B cell (primary cell): ENCODE measurements at regions not wholly inside any gene's neighbourhood (a gene's known extent, or its start where the extent isn't known, plus 50 kb on each side); places are given as distances from the start of the nearest gene placed in this dataset.

Source experiments
- ATAC-seq: fragments of 200-7000 bp; cut with Tn5 transposase; one replicate; pipeline ENCODE4 v1.10.0; 2021; ENCODE audit warnings: low read depth, mild to moderate bottlenecking, moderate number of reproducible peaks, moderate library complexity
- CTCF ChIA-PET: fragments of 350-600 bp; sonication (Branson Sonifier 250); formaldehyde crosslinking; loops from one replicate; lab custom pipeline; 2021; ENCODE audit warnings: antibody characterized with exemption, inconsistent platforms; lab: Charles Lee
- POLR2A ChIA-PET: fragments of 350-600 bp; sonication (Branson Sonifier 250); formaldehyde crosslinking; loops from one replicate; lab custom pipeline; 2021; ENCODE audit warnings: antibody characterized with exemption; lab: Charles Lee
- DNase-seq: peaks from one replicate; pipeline ENCODE4 v3.0.0; 2013
- H2AFZ ChIP-seq: 2 replicates; pipeline ENCODE4 v1.6.1; 2012; ENCODE audit warnings: mild to moderate bottlenecking, low read depth, low read length; ENCODE audit not compliant: insufficient read depth, poor library complexity, severe bottlenecking
- H3K27ac ChIP-seq, 2 donors: 1 replicate in 1 of 2; 2 replicates in 1 of 2; pipeline ENCODE4 v1.5.1; 2012 to 2013; ENCODE audit warnings: low read length in 2 of 2, mild to moderate bottlenecking in 2 of 2, moderate library complexity in 1 of 2
- H3K27me3 ChIP-seq, 4 experiments: fragments of 200-600 bp in 1 of 4; sonication (generic) in 1 of 4; replicated peaks in 1 of 4; 1 replicate in 2 of 4; 2 replicates in 2 of 4; pipeline versions ENCODE4 v1.6.1 to v1.7.0; 2013 to 2016; ENCODE audit warnings: low read length in 3 of 4, mild to moderate bottlenecking in 2 of 4, mixed read lengths in 1 of 4, moderate library complexity in 1 of 4; ENCODE audit not compliant: insufficient read depth in 4 of 4, control insufficient read depth in 3 of 4; ENCODE audit errors: control extremely low read depth in 1 of 4
- H3K36me3 ChIP-seq, 2 experiments: replicated peaks in 1 of 2; 1 replicate in 1 of 2; 2 replicates in 1 of 2; pipeline versions ENCODE4 v1.6.1 to v1.7.1; 2013; ENCODE audit warnings: low read length in 1 of 2; ENCODE audit not compliant: insufficient read depth in 2 of 2, control insufficient read depth in 1 of 2; ENCODE audit errors: control extremely low read depth in 1 of 2, extremely low read depth in 1 of 2
- H3K4me1 ChIP-seq, 2 donors: fragments of 200-600 bp in 1 of 2; sonication (generic) in 1 of 2; 1 replicate in 1 of 2; 2 replicates in 1 of 2; pipeline versions ENCODE4 v1.5.1 to v1.6.1; 2013 to 2017; ENCODE audit warnings: low read length in 2 of 2; ENCODE audit not compliant: control insufficient read depth in 2 of 2, insufficient read depth in 2 of 2
- H3K4me2 ChIP-seq: replicated peaks from 2 replicates; pipeline ENCODE3; 2012; ENCODE audit warnings: mild to moderate bottlenecking, low read depth, low read length; ENCODE audit not compliant: poor library complexity, severe bottlenecking
- H3K4me3 ChIP-seq, 5 experiments: fragments of 200-600 bp in 1 of 5; sonication (generic) in 1 of 5; 1 replicate in 3 of 5; 2 replicates in 2 of 5; pipeline versions ENCODE4 v1.5.1 to v1.7.0; 2011 to 2016; ENCODE audit warnings: low read length in 4 of 5, mild to moderate bottlenecking in 4 of 5, low read depth in 2 of 5, control low read depth in 1 of 5, moderate library complexity in 1 of 5; ENCODE audit not compliant: insufficient read depth in 1 of 5; ENCODE audit errors: control extremely low read depth in 1 of 5, extremely low read depth in 1 of 5
- H3K79me2 ChIP-seq: fragments of 200-600 bp; sonication (generic); one replicate; pipeline ENCODE4 v1.6.0; 2016; ENCODE audit warnings: low read length; ENCODE audit not compliant: control insufficient read depth, insufficient read depth
- H3K9ac ChIP-seq: fragments of 200-600 bp; sonication (generic); 2 replicates; pipeline ENCODE4 v1.6.1; 2017; ENCODE audit warnings: mild to moderate bottlenecking, low read length, moderate library complexity
- H3K9me3 ChIP-seq, 3 donors: one replicate each; pipeline versions ENCODE4 v1.6.1 to v1.7.1; 2013; ENCODE audit warnings: low read length in 2 of 3; ENCODE audit not compliant: control insufficient read depth in 2 of 3, insufficient read depth in 1 of 3; ENCODE audit errors: control extremely low read depth in 1 of 3
- H4K20me1 ChIP-seq: 2 replicates; pipeline ENCODE4 v1.6.0; 2012; ENCODE audit warnings: mild to moderate bottlenecking, low read length; ENCODE audit not compliant: insufficient read depth, control insufficient read depth, poor library complexity, severe bottlenecking
- H3K27ac Mint-ChIP-seq: one replicate; pipeline ENCODE4 v1.8.0; 2021; ENCODE audit warnings: mixed read lengths
- H3K27me3 Mint-ChIP-seq: one replicate; pipeline ENCODE4 v1.8.0; 2021; ENCODE audit warnings: mixed read lengths
- H3K4me1 Mint-ChIP-seq: one replicate; pipeline ENCODE4 v1.8.0; 2021; ENCODE audit warnings: mixed read lengths
- H3K4me3 Mint-ChIP-seq: one replicate; pipeline ENCODE4 v1.8.0; 2021; ENCODE audit warnings: mixed read lengths
- H3K9me3 Mint-ChIP-seq: one replicate; pipeline ENCODE4 v1.8.0; 2022; ENCODE audit warnings: mixed read lengths; ENCODE audit not compliant: insufficient read depth
- CTCF ChIP-seq: fragments of 200-600 bp; IDR thresholded peaks from one replicate; pipeline ENCODE4 v1.8.0; 2022; ENCODE audit warnings: antibody characterized with exemption, mild to moderate bottlenecking
- EZH2 ChIP-seq: IDR thresholded peaks from 2 replicates; pipeline ENCODE4 v1.6.1; 2012; ENCODE audit warnings: borderline replicate concordance, low read depth, mild to moderate bottlenecking, moderate library complexity, low read length; ENCODE audit not compliant: insufficient read depth, poor library complexity, severe bottlenecking
- WGBS: methylation state at CpG from one replicate; pipeline ENCODE4 v1.1.5; 2013; ENCODE audit warnings: missing lambda C conversion rate; ENCODE audit not compliant: insufficient coverage; 5-methylcytosine and 5-hydroxymethylcytosine counted together
- intact Hi-C: fragments of 100-400 bp; cut with micrococcal nuclease; formaldehyde crosslinking; loops from one replicate; pipeline ENCODE4 v1.10.0; 2022

GRCh38 chr14:86780876-86781510 is 1212.0 kb downstream of the GALC start:
- no peaks in the 10 kb centered on the region for H3K27me3 ChIP-seq
- H3K9ac ChIP-seq = no peak overlapping the region
- H3K4me3 Mint-ChIP-seq = no peak overlapping the region
- peaks cover 0 to 2% (median 0%) of the 10 kb centered on the region in 3 donors for H3K9me3 ChIP-seq
- CTCF ChIA-PET = no interaction called here
- H3K36me3 ChIP-seq = no peaks in the 10 kb centered on the region
- no peak for ATAC-seq
- H3K27me3 Mint-ChIP-seq = no peaks in the 10 kb centered on the region
- H3K79me2 ChIP-seq = no peaks in the 10 kb centered on the region
- no peaks in the 10 kb centered on the region for H3K4me1 Mint-ChIP-seq
- H3K27ac ChIP-seq = no peak overlapping the region
- POLR2A ChIA-PET = no interaction called here
- WGBS = no CpG with 5 or more reads among the region's 1 CpG
- H3K4me1 ChIP-seq = no peaks in the 10 kb centered on the region
- H4K20me1 ChIP-seq = no peaks in the 10 kb centered on the region
- no peak for TF ChIP-seq CTCF
- TF ChIP-seq EZH2 = no peak
- intact Hi-C loops = no loop called here
- H2AFZ ChIP-seq = no peak overlapping the region
- H3K4me2 ChIP-seq = no peak overlapping the region
- H3K27ac Mint-ChIP-seq = no peak overlapping the region
- peaks cover 4% of the 10 kb centered on the region for H3K9me3 Mint-ChIP-seq
- H3K4me3 ChIP-seq = no peak overlapping the region
- DNase-seq = no peak

DNA sequence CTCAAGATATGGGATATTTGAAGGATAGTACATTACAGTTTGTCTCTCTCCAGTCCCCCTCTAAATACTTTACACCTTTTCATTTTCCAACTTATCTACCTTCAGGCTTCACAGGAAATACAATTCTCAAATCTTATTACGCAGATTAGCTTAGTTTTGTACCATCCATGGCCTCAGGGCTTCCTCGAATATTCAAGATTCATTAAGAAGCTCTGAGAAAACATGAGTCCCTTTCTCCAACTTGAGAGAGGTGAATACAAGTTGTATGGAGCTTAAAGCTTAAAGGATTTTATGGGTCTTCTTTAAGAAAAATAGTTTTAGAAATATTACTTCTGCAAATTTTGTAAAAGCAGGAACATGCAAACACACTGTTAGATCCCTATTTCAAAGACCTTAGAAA is 1212.5 kb downstream of the GALC start:
- CTCF ChIA-PET = no interaction called here
- no peak for ATAC-seq

More for the DNA sequence above, 1212.5 kb downstream of the GALC start:
- H3K9me3 ChIP-seq = peaks cover 0 to 2% (median 1%) of the 10 kb centered on the region in 3 donors
- peaks cover 4% of the 10 kb centered on the region for H3K9me3 Mint-ChIP-seq
- H3K27me3 Mint-ChIP-seq = no peaks in the 10 kb centered on the region
- intact Hi-C loops = no loop called here
- no peak overlapping the region for H2AFZ ChIP-seq
- no peaks in the 10 kb centered on the region for H3K27me3 ChIP-seq
- no peak overlapping the region for H3K4me2 ChIP-seq
- H3K4me1 ChIP-seq = no peaks in the 10 kb centered on the region
- no peak overlapping the region for H3K27ac Mint-ChIP-seq
- no CpG with 5 or more reads among the region's 2 CpGs for WGBS
- DNase-seq = no peak
- no peak overlapping the region for H3K9ac ChIP-seq
- H3K4me3 ChIP-seq = no peak overlapping the region
- H3K79me2 ChIP-seq = no peaks in the 10 kb centered on the region
- POLR2A ChIA-PET = no interaction called here
- TF ChIP-seq CTCF (no peak), EZH2 (no peak)
- no peak overlapping the region for H3K27ac ChIP-seq
- no peak overlapping the region for H3K4me3 Mint-ChIP-seq
- H3K4me1 Mint-ChIP-seq = no peaks in the 10 kb centered on the region
- no peaks in the 10 kb centered on the region for H3K36me3 ChIP-seq
- H4K20me1 ChIP-seq = no peaks in the 10 kb centered on the region
